ENCODE measurements at regions not wholly inside any gene's neighbourhood (a gene's known extent, or its start where the extent isn't known, plus 50 kb on each side); places are given as distances from the start of the nearest gene placed in this dataset.

- Histone ChIP-seq H3K27me3 (ENCODE audit: control insufficient read depth, insufficient read depth, low read length, poor library complexity, severe bottlenecking) (no peaks in the 10 kb centered on the region), H3K36me3 (ENCODE audit: control insufficient read depth, insufficient read depth, low read length) (no peaks in the 10 kb centered on the region), H3K27ac (ENCODE audit: low read depth, low read length) (no peak overlapping the region), H3K9ac (ENCODE audit: extremely low read depth, low read length, poor library complexity, severe bottlenecking) (no peak overlapping the region), H3K4me3 (ENCODE audit: low read length) (no peak overlapping the region), H3K4me1 (ENCODE audit: control insufficient read depth, insufficient read depth, low read length) (no peaks in the 10 kb centered on the region), H3K9me3 (ENCODE audit: control insufficient read depth, low read length) (no peaks in the 10 kb centered on the region)
- Mint-ChIP-seq H3K4me1 (no peaks in the 10 kb centered on the region), H3K27ac (no peak overlapping the region), H3K27me3 (ENCODE audit: insufficient read depth) (no peaks in the 10 kb centered on the region), H3K36me3 (ENCODE audit: low read depth) (no peaks in the 10 kb centered on the region), H3K4me3 (no peak overlapping the region), H3K9me3 (no peaks in the 10 kb centered on the region)
- whole genome bisulfite sequencing, 2 experiments (ENCODE audit: insufficient coverage in 1 of 2, insufficient read length in 1 of 2), result 92 to 94% methylated on average over 8 to 11 of the region's 11 CpGs
- no peak for DNase-seq
- no peak for TF ChIP-seq CTCF (conservative IDR thresholded peaks at IDR 0.05)
Observed at GRCh38 chr4:12178614-12179610, 750.2 kb upstream of the HS3ST1 start.

GRCh38 chr4:12177416-12177815 is 748.7 kb upstream of the HS3ST1 start:
- Histone ChIP-seq H3K9ac (ENCODE audit: extremely low read depth, low read length, poor library complexity, severe bottlenecking) (no peak overlapping the region), H3K4me3 (ENCODE audit: low read length) (no peak overlapping the region), H3K9me3 (ENCODE audit: control insufficient read depth, low read length) (no peaks in the 10 kb centered on the region), H3K4me1 (ENCODE audit: control insufficient read depth, insufficient read depth, low read length) (no peaks in the 10 kb centered on the region), H3K27me3 (ENCODE audit: control insufficient read depth, insufficient read depth, low read length, poor library complexity, severe bottlenecking) (no peaks in the 10 kb centered on the region), H3K27ac (ENCODE audit: low read depth, low read length) (no peak overlapping the region), H3K36me3 (ENCODE audit: control insufficient read depth, insufficient read depth, low read length) (no peaks in the 10 kb centered on the region)
- no peaks in the 10 kb centered on the region for H3K36me3 Mint-ChIP-seq (ENCODE audit: low read depth)
- H3K27ac Mint-ChIP-seq, result no peak overlapping the region
- no peak for TF ChIP-seq CTCF (conservative IDR thresholded peaks at IDR 0.05)
- no peaks in the 10 kb centered on the region for H3K4me1 Mint-ChIP-seq
- no peak overlapping the region for H3K4me3 Mint-ChIP-seq
- H3K27me3 Mint-ChIP-seq (ENCODE audit: insufficient read depth), result no peaks in the 10 kb centered on the region
- no peaks in the 10 kb centered on the region for H3K9me3 Mint-ChIP-seq
- WGBS, 2 experiments (ENCODE audit: insufficient coverage in 1 of 2, insufficient read length in 1 of 2), result 93% methylated on average over 2 of the region's 2 CpGs; no CpG with 5 or more reads in 1 of the 2 experiments
- DNase-seq, result no peak

- TF ChIP-seq CTCF (conservative IDR thresholded peaks at IDR 0.05), result no peak
- Histone ChIP-seq H3K27ac (ENCODE audit: low read depth, low read length) (no peak overlapping the region), H3K4me3 (ENCODE audit: low read length) (no peak overlapping the region), H3K27me3 (ENCODE audit: control insufficient read depth, insufficient read depth, low read length, poor library complexity, severe bottlenecking) (no peaks in the 10 kb centered on the region), H3K9me3 (ENCODE audit: control insufficient read depth, low read length) (no peaks in the 10 kb centered on the region), H3K36me3 (ENCODE audit: control insufficient read depth, insufficient read depth, low read length) (no peaks in the 10 kb centered on the region), H3K9ac (ENCODE audit: extremely low read depth, low read length, poor library complexity, severe bottlenecking) (no peak overlapping the region), H3K4me1 (ENCODE audit: control insufficient read depth, insufficient read depth, low read length) (no peaks in the 10 kb centered on the region)
- WGBS, 2 experiments (ENCODE audit: insufficient coverage in 1 of 2, insufficient read length in 1 of 2), result 81 to 93% methylated on average over 4 of the region's 4 CpGs
- Mint-ChIP-seq H3K4me1 (no peaks in the 10 kb centered on the region), H3K27ac (no peak overlapping the region), H3K36me3 (ENCODE audit: low read depth) (no peaks in the 10 kb centered on the region), H3K4me3 (no peak overlapping the region), H3K27me3 (ENCODE audit: insufficient read depth) (no peaks in the 10 kb centered on the region), H3K9me3 (no peaks in the 10 kb centered on the region)
- DNase-seq, result no peak
Observed at GRCh38 chr4:12173496-12173895, 744.8 kb upstream of the HS3ST1 start.
